ENCODE measurements at regions not wholly inside any gene's neighbourhood (a gene's known extent, or its start where the extent isn't known, plus 50 kb on each side); places are given as distances from the start of the nearest gene placed in this dataset.
"Not testable (repeated sequence)": the region's sequence is repeated elsewhere in the genome, so short reads cannot be mapped to it uniquely, and the experiment has no call there.

DNA sequence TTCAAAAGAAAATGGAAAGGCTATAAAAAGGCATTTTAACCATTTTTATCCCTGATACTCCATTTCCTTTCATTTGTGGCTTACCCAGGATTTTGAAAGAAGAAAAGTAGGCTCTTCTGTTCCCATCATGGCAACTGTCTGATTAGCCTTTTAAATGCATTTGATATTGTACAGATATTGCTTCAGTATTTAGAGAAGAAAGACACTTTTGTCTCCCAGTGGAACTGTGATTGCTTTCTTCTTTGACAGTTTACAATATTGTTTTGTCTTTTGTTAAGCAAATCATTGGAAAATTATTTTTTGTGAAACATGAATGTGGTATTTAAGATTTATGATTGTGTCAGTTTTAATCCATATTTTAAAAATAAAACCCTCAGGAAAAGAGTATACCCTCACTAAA, 297.4 kb upstream of the TACR3 start:
- no peak overlapping the region for H3K4me3 Mint-ChIP-seq (ENCODE audit: unreplicated experiment)
- Histone ChIP-seq H3K27me3 (ENCODE audit: insufficient read depth, low read length) (no peaks in the 10 kb centered on the region), H3K4me3 (ENCODE audit: insufficient read depth, low read depth, low read length) (no peak overlapping the region), H3K9ac (ENCODE audit: low read length) (no peak overlapping the region), H3K9me3 (ENCODE audit: insufficient read depth, low read depth, low read length) (no peaks in the 10 kb centered on the region), H3K4me1 (ENCODE audit: insufficient read depth, low read length) (no peaks in the 10 kb centered on the region), H3K27ac (ENCODE audit: low read depth, low read length) (no peak overlapping the region), H3K79me2 (ENCODE audit: insufficient read depth, low read length) (no peaks in the 10 kb centered on the region), H2AFZ (ENCODE audit: low read depth, low read length) (no peak overlapping the region), H3K4me2 (ENCODE audit: low read length) (no peak overlapping the region), H3K36me3 (ENCODE audit: insufficient read depth, low read length) (no peaks in the 10 kb centered on the region), H4K20me1 (ENCODE audit: insufficient read depth, low read length) (no peaks in the 10 kb centered on the region)
- FAIRE-seq (no peak), DNase-seq (ENCODE audit: low read depth) (no peak)
- no peak for TF ChIP-seq CTCF (IDR thresholded peaks at IDR 0.05; ENCODE audit: insufficient read depth, low read depth, low read length)
- TF ChIP-seq EZH2 (IDR thresholded peaks at IDR 0.05; ENCODE audit: insufficient read depth, low read length), result no peak
- no peak overlapping the region for H3K27ac Mint-ChIP-seq (ENCODE audit: unreplicated experiment)
- H3K27me3 Mint-ChIP-seq (ENCODE audit: low read depth, unreplicated experiment), result no peaks in the 10 kb centered on the region
- no peaks in the 10 kb centered on the region for H3K9me3 Mint-ChIP-seq (ENCODE audit: unreplicated experiment)
- H3K36me3 Mint-ChIP-seq (ENCODE audit: low read depth, unreplicated experiment), result no peaks in the 10 kb centered on the region
- H3K4me1 Mint-ChIP-seq (ENCODE audit: low read depth, unreplicated experiment), result no peaks in the 10 kb centered on the region

DNA sequence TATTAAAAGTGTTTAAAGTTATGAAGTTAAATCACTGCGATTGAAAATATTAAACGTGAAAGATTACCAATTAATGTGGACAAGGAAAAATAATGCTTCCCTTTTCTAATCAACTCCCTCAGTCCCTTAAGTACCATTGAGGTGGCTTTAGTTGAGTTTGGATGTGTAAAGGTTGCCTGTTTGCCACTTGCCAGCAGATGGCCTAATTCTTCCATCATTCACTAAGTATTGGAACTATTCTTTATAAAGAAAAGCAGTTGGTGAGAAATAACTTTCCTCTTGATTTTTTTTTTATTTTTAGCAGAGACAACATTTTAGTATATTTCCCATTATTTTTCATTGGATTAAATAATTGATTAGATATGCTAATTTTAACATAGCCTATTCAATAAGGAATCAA, 295.9 kb upstream of the TACR3 start:
- no peak for DNase-seq (ENCODE audit: low read depth)
- H3K4me2 ChIP-seq (ENCODE audit: low read length), result no peak overlapping the region
- no peak overlapping the region for H3K9ac ChIP-seq (ENCODE audit: low read length)
- TF ChIP-seq EZH2 (IDR thresholded peaks at IDR 0.05; ENCODE audit: insufficient read depth, low read length) (no peak), CTCF (IDR thresholded peaks at IDR 0.05; ENCODE audit: insufficient read depth, low read depth, low read length) (no peak)
- Mint-ChIP-seq H3K27me3 (ENCODE audit: low read depth, unreplicated experiment) (no peaks in the 10 kb centered on the region), H3K9me3 (ENCODE audit: unreplicated experiment) (no peaks in the 10 kb centered on the region), H3K4me3 (ENCODE audit: unreplicated experiment) (no peak overlapping the region), H3K4me1 (ENCODE audit: low read depth, unreplicated experiment) (no peaks in the 10 kb centered on the region), H3K27ac (ENCODE audit: unreplicated experiment) (no peak overlapping the region), H3K36me3 (ENCODE audit: low read depth, unreplicated experiment) (no peaks in the 10 kb centered on the region)
- no peaks in the 10 kb centered on the region for H3K4me1 ChIP-seq (ENCODE audit: insufficient read depth, low read length)
- H3K4me3 ChIP-seq (ENCODE audit: insufficient read depth, low read depth, low read length), result no peak overlapping the region
- H3K27ac ChIP-seq (ENCODE audit: low read depth, low read length), result no peak overlapping the region
- no peak overlapping the region for H2AFZ ChIP-seq (ENCODE audit: low read depth, low read length)
- FAIRE-seq, result no peak
- H3K27me3 ChIP-seq (ENCODE audit: insufficient read depth, low read length), result no peaks in the 10 kb centered on the region
- H3K9me3 ChIP-seq (ENCODE audit: insufficient read depth, low read depth, low read length), result no peaks in the 10 kb centered on the region
- H4K20me1 ChIP-seq (ENCODE audit: insufficient read depth, low read length), result no peaks in the 10 kb centered on the region
- no peaks in the 10 kb centered on the region for H3K36me3 ChIP-seq (ENCODE audit: insufficient read depth, low read length)
- no peaks in the 10 kb centered on the region for H3K79me2 ChIP-seq (ENCODE audit: insufficient read depth, low read length)

DNA sequence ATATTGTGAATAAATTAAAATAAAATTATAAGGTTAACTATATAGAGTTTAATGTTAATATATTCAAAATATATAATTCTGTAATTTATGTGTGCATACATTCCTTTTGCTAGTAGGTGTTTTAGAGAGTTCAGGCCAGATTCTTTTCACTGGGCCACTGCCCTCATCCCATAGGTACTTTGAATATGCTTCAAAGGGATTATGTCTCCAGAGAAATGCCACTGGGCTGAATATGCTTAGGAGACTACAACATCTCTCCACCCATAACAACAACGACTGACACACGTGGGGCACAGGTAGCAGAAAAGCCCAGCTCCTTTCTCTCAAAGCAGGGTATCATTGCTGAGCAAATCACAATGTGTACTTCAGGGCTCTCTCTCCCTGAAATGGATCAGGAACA, 290.9 kb upstream of the TACR3 start:
- H2AFZ ChIP-seq (ENCODE audit: low read depth, low read length), result no peak overlapping the region
- TF ChIP-seq CTCF (IDR thresholded peaks at IDR 0.05; ENCODE audit: insufficient read depth, low read depth, low read length), result no peak
- no peak for TF ChIP-seq EZH2 (IDR thresholded peaks at IDR 0.05; ENCODE audit: insufficient read depth, low read length)
- H3K27ac ChIP-seq (ENCODE audit: low read depth, low read length), result no peak overlapping the region
- no peaks in the 10 kb centered on the region for H3K9me3 ChIP-seq (ENCODE audit: insufficient read depth, low read depth, low read length)
- H3K27me3 Mint-ChIP-seq (ENCODE audit: low read depth, unreplicated experiment), result no peaks in the 10 kb centered on the region
- no peaks in the 10 kb centered on the region for H3K9me3 Mint-ChIP-seq (ENCODE audit: unreplicated experiment)
- H3K36me3 Mint-ChIP-seq (ENCODE audit: low read depth, unreplicated experiment), result no peaks in the 10 kb centered on the region
- H3K27me3 ChIP-seq (ENCODE audit: insufficient read depth, low read length), result no peaks in the 10 kb centered on the region
- no peak overlapping the region for H3K4me2 ChIP-seq (ENCODE audit: low read length)
- H3K4me1 Mint-ChIP-seq (ENCODE audit: low read depth, unreplicated experiment), result no peaks in the 10 kb centered on the region
- no peak overlapping the region for H3K4me3 ChIP-seq (ENCODE audit: insufficient read depth, low read depth, low read length)
- FAIRE-seq (no peak), DNase-seq (ENCODE audit: low read depth) (no peak)
- H3K36me3 ChIP-seq (ENCODE audit: insufficient read depth, low read length), result no peaks in the 10 kb centered on the region
- H4K20me1 ChIP-seq (ENCODE audit: insufficient read depth, low read length), result no peaks in the 10 kb centered on the region
- H3K27ac Mint-ChIP-seq (ENCODE audit: unreplicated experiment), result no peak overlapping the region
- no peak overlapping the region for H3K9ac ChIP-seq (ENCODE audit: low read length)
- H3K4me3 Mint-ChIP-seq (ENCODE audit: unreplicated experiment), result no peak overlapping the region
- no peaks in the 10 kb centered on the region for H3K79me2 ChIP-seq (ENCODE audit: insufficient read depth, low read length)
- H3K4me1 ChIP-seq (ENCODE audit: insufficient read depth, low read length), result no peaks in the 10 kb centered on the region

- not testable (repeated sequence) for H3K9me3 ChIP-seq (ENCODE audit: insufficient read depth, low read depth, low read length); H3K4me2 ChIP-seq (ENCODE audit: low read length); H3K27ac ChIP-seq (ENCODE audit: low read depth, low read length); H3K79me2 ChIP-seq (ENCODE audit: insufficient read depth, low read length); DNase-seq (ENCODE audit: low read depth); H3K36me3 Mint-ChIP-seq (ENCODE audit: low read depth, unreplicated experiment); H4K20me1 ChIP-seq (ENCODE audit: insufficient read depth, low read length); H3K36me3 ChIP-seq (ENCODE audit: insufficient read depth, low read length); H3K4me3 Mint-ChIP-seq (ENCODE audit: unreplicated experiment); H3K27me3 Mint-ChIP-seq (ENCODE audit: low read depth, unreplicated experiment); H3K9ac ChIP-seq (ENCODE audit: low read length); H3K27me3 ChIP-seq (ENCODE audit: insufficient read depth, low read length); H3K4me1 Mint-ChIP-seq (ENCODE audit: low read depth, unreplicated experiment); FAIRE-seq; H3K27ac Mint-ChIP-seq (ENCODE audit: unreplicated experiment); H3K4me1 ChIP-seq (ENCODE audit: insufficient read depth, low read length); H3K4me3 ChIP-seq (ENCODE audit: insufficient read depth, low read depth, low read length); H2AFZ ChIP-seq (ENCODE audit: low read depth, low read length)
- H3K9me3 Mint-ChIP-seq (ENCODE audit: unreplicated experiment), result peaks cover 18% of the 10 kb centered on the region
Measured at GRCh38 chr4:104002318-104002717, 282.5 kb upstream of the TACR3 start.
